Thyroid gland (tissue), 4 donors: ENCODE measurements at regions not wholly inside any gene's neighbourhood (a gene's known extent, or its start where the extent isn't known, plus 50 kb on each side); places are given as distances from the start of the nearest gene placed in this dataset.
"Not testable (repeated sequence)": the region's sequence is repeated elsewhere in the genome, so short reads cannot be mapped to it uniquely, and the experiment has no call there.

Source experiments
- DNase-seq, 2 donors: peaks; one replicate each; pipeline ENCODE4 v3.0.0-alpha.2; 2019
- H3K27ac ChIP-seq, 3 donors: fragments of 200-600 bp; sonication (generic); 1 replicate in 2 of 3; 2 replicates in 1 of 3; pipeline ENCODE4 v1.5.1; 2016 to 2019; ENCODE audit warnings: mild to moderate bottlenecking in 1 of 3, moderate library complexity in 1 of 3
- H3K27me3 ChIP-seq: fragments of 200-600 bp; sonication (generic); one replicate; pipeline ENCODE4 v1.5.1; 2019
- H3K36me3 ChIP-seq, 2 donors: fragments of 200-600 bp; sonication (generic); one replicate each; pipeline ENCODE4 v1.5.1; 2016 to 2019
- H3K4me1 ChIP-seq, 2 donors: fragments of 200-600 bp; sonication (generic); one replicate each; pipeline ENCODE4 v1.5.1; 2017 to 2019
- H3K4me3 ChIP-seq, 3 donors: fragments of 200-600 bp; sonication (generic); replicated peaks in 1 of 3; 1 replicate in 2 of 3; 2 replicates in 1 of 3; pipeline ENCODE4 v1.5.1; 2016; ENCODE audit warnings: mild to moderate bottlenecking in 1 of 3
- H3K9me3 ChIP-seq: fragments of 200-600 bp; sonication (generic); one replicate; pipeline ENCODE4 v1.5.1; 2017
- POLR2A ChIP-seq, 2 donors: fragments of 450-650 bp; IDR thresholded peaks; one replicate each; pipeline ENCODE4 v1.6.1; 2017; ENCODE audit warnings: antibody characterized with exemption in 2 of 2, mild to moderate bottlenecking in 2 of 2, moderate library complexity in 1 of 2
- WGBS, 2 donors: methylation state at CpG; one replicate each; pipeline ENCODE4 v1.1.5; 2017; 5-methylcytosine and 5-hydroxymethylcytosine counted together
- intact Hi-C: fragments of 100-400 bp; cut with DNase I; formaldehyde crosslinking; loops from one replicate; pipeline ENCODE4 v1.15.1; 2023
- TF ChIP-seq, protein P1 (sequence below), 6 experiments: fragments of 200-600 bp in 3 of 6; fragments of 450-650 bp in 3 of 6; sonication (generic) in 3 of 6; IDR thresholded peaks; one replicate each; pipeline ENCODE4 v1.5.1; 2016 to 2019; ENCODE audit warnings: antibody characterized with exemption in 6 of 6, mild to moderate bottlenecking in 2 of 6, inconsistent platforms in 1 of 6, moderate library complexity in 1 of 6

DNA sequence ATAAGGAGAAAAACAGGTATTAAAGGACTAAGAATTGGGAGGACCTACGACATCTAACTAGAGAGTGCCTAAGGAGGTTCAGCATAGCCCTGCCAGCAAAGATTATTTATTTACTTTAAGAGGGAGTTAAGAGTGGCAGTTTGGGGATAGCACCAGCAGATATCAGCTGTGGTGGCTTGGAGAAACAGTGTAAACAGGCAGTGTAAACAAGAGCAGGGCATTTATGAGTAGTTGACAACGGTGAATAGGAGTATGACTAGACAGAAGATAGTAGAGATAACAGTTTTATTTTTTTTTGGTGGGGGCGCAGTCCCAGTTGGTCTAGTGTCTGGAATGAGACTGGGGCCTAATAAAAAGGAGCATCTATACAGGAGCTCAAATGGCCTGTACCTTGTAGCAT lies 115.2 kb downstream of the PCDH10 start:
- DNase-seq, H3K36me3 ChIP-seq, H3K4me1 ChIP-seq, H3K4me3 ChIP-seq, intact Hi-C loops, H3K9me3 ChIP-seq, H3K27ac ChIP-seq, H3K27me3 ChIP-seq: not testable (repeated sequence)
- 68 to 69% methylated on average over 3 of the region's 3 CpGs for WGBS, 2 donors

DNA sequence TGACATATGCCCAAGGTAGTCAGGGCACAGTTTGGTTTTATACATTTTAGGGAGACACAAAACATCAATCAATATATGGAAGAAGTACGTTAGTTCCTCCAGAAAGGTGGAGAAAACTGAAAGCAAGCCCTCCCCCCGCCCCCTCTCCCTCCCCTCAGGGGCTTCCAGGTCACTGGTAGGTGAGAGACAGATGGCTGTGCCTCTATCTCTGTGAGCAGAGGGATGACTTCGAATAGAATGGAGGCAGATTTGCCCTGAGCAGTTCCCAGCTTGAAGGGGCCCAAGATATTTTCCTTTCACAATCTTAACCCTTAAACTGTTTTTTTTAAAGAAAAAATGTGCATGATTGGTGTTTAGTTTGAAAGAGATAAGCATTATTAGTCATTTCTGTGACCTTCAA lies 114.0 kb downstream of the PCDH10 start:
- no peak for TF ChIP-seq POLR2A (IDR thresholded peaks at IDR 0.05)
- TF ChIP-seq, protein P1, sequence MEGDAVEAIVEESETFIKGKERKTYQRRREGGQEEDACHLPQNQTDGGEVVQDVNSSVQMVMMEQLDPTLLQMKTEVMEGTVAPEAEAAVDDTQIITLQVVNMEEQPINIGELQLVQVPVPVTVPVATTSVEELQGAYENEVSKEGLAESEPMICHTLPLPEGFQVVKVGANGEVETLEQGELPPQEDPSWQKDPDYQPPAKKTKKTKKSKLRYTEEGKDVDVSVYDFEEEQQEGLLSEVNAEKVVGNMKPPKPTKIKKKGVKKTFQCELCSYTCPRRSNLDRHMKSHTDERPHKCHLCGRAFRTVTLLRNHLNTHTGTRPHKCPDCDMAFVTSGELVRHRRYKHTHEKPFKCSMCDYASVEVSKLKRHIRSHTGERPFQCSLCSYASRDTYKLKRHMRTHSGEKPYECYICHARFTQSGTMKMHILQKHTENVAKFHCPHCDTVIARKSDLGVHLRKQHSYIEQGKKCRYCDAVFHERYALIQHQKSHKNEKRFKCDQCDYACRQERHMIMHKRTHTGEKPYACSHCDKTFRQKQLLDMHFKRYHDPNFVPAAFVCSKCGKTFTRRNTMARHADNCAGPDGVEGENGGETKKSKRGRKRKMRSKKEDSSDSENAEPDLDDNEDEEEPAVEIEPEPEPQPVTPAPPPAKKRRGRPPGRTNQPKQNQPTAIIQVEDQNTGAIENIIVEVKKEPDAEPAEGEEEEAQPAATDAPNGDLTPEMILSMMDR (IDR thresholded peaks at IDR 0.05), result no peak
- intact Hi-C loops, result no loop called here
- H3K9me3 ChIP-seq, result no peaks in the 10 kb centered on the region
- H3K4me1 ChIP-seq, result no peaks in the 10 kb centered on the region
- DNase-seq, result no peak
- no peaks in the 10 kb centered on the region for H3K27me3 ChIP-seq
- 67 to 71% methylated on average over 3 of the region's 3 CpGs for WGBS, 2 donors
- no peaks in the 10 kb centered on the region for H3K36me3 ChIP-seq
- no peak overlapping the region for H3K4me3 ChIP-seq
- no peak overlapping the region for H3K27ac ChIP-seq

DNA sequence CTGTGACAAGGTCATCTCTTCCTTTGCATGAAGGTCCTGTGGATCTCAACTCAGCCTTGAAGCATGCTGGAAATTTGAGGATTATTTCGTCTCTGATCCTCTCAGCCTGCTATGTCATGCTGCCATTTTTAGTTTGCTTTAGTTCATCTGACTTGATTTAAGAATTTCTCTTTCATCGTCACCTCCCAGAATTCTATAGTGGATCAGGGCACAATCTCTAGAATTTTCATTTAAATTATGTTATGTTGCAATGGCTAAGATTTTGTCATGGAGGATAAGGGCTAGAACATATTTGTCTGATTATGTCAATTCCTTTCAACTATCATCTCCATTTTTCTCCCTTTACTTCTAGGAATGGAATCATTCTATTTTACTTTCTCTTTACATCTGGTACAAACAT lies 98.8 kb downstream of the PCDH10 start:
- DNase-seq, result no peak
- H3K4me1 ChIP-seq, result no peaks in the 10 kb centered on the region
- intact Hi-C loops, result no loop called here
- no peaks in the 10 kb centered on the region for H3K36me3 ChIP-seq
- H3K27ac ChIP-seq, result no peak overlapping the region
- H3K4me3 ChIP-seq, result no peak overlapping the region
- 94% methylated on average over 2 of the region's 2 CpGs for WGBS, 2 donors
- TF ChIP-seq POLR2A (IDR thresholded peaks at IDR 0.05), result no peak
- TF ChIP-seq, protein P1 (IDR thresholded peaks at IDR 0.05), result no peak
- no peaks in the 10 kb centered on the region for H3K27me3 ChIP-seq
- H3K9me3 ChIP-seq, result no peaks in the 10 kb centered on the region

DNA sequence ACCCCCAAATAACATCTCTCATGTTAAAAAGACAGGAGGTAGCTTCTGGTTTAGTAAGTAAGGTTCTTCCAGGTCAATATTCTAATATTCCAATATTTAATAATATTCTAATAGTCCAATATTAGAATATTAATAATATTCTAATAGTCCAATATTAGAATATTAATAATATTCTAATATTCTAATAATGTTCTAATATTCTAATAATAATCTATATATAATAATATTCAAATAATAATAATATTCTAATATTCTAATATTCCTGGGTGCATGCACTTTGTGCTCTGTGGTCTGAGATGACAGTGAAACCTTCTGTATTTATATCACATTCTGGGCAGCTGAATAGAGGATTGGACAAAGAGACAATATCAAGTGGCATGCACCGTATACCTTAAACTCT lies 96.1 kb downstream of the PCDH10 start:
- H3K9me3 ChIP-seq, result no peaks in the 10 kb centered on the region
- H3K36me3 ChIP-seq, result no peaks in the 10 kb centered on the region
- DNase-seq, result no peak
- H3K27ac ChIP-seq, result no peak overlapping the region
- TF ChIP-seq POLR2A (IDR thresholded peaks at IDR 0.05), result no peak
- TF ChIP-seq, protein P1 (IDR thresholded peaks at IDR 0.05), result no peak
- intact Hi-C loops, result no loop called here
- no peaks in the 10 kb centered on the region for H3K27me3 ChIP-seq
- no peak overlapping the region for H3K4me3 ChIP-seq
- 94 to 96% methylated on average over 1 of the region's 1 CpG for WGBS, 2 donors
- no peaks in the 10 kb centered on the region for H3K4me1 ChIP-seq
